ENCODE measurements at regions not wholly inside any gene's neighbourhood (a gene's known extent, or its start where the extent isn't known, plus 50 kb on each side); places are given as distances from the start of the nearest gene placed in this dataset.
"Not testable (repeated sequence)": the region's sequence is repeated elsewhere in the genome, so short reads cannot be mapped to it uniquely, and the experiment has no call there.

- in situ Hi-C loops (cut with HindIII; ENCODE audit: low sequenced_read_pairs) = no loop called here
These were observed 221.6 kb downstream of the STK31 start for GRCh38 chr7:23931633-23932032.

GRCh38 chr7:23938215-23938614 lies 228.2 kb downstream of the STK31 start:
- in situ Hi-C loops (cut with HindIII; ENCODE audit: low sequenced_read_pairs) = no loop called here

- in situ Hi-C loops (cut with HindIII; ENCODE audit: low sequenced_read_pairs) = no loop called here
These were observed 229.0 kb downstream of the STK31 start for GRCh38 chr7:23938937-23939552.

- in situ Hi-C loops (cut with HindIII; ENCODE audit: low sequenced_read_pairs) = not testable (repeated sequence)
These were observed 229.7 kb downstream of the STK31 start for GRCh38 chr7:23939747-23940146.

- in situ Hi-C loops (cut with HindIII; ENCODE audit: low sequenced_read_pairs) = no loop called here
These were observed 231.5 kb downstream of the STK31 start for GRCh38 chr7:23941551-23941950.

GRCh38 chr7:23942032-23942431 lies 232.0 kb downstream of the STK31 start:
- in situ Hi-C loops (cut with HindIII; ENCODE audit: low sequenced_read_pairs) = no loop called here

- in situ Hi-C loops (cut with HindIII; ENCODE audit: low sequenced_read_pairs) = no loop called here
These were observed 234.1 kb downstream of the STK31 start for GRCh38 chr7:23944131-23944530.

GRCh38 chr7:23945472-23945871 lies 235.5 kb downstream of the STK31 start:
- in situ Hi-C loops (cut with HindIII; ENCODE audit: low sequenced_read_pairs) = no loop called here

GRCh38 chr7:23955145-23955544 lies 245.1 kb downstream of the STK31 start:
- in situ Hi-C loops (cut with HindIII; ENCODE audit: low sequenced_read_pairs) = no loop called here

- in situ Hi-C loops (cut with HindIII; ENCODE audit: low sequenced_read_pairs) = no loop called here
These were observed 245.7 kb downstream of the STK31 start for GRCh38 chr7:23955600-23956149.

- in situ Hi-C loops (cut with HindIII; ENCODE audit: low sequenced_read_pairs) = no loop called here
These were observed 247.0 kb downstream of the STK31 start for GRCh38 chr7:23956772-23957576.

GRCh38 chr7:23959821-23960220 lies 249.8 kb downstream of the STK31 start:
- in situ Hi-C loops (cut with HindIII; ENCODE audit: low sequenced_read_pairs) = no loop called here

GRCh38 chr7:23960361-23960760 lies 250.3 kb downstream of the STK31 start:
- in situ Hi-C loops (cut with HindIII; ENCODE audit: low sequenced_read_pairs) = no loop called here

GRCh38 chr7:23963461-23964165 lies 253.6 kb downstream of the STK31 start:
- in situ Hi-C loops (cut with HindIII; ENCODE audit: low sequenced_read_pairs) = no loop called here

- in situ Hi-C loops (cut with HindIII; ENCODE audit: low sequenced_read_pairs) = no loop called here
These were observed 254.7 kb downstream of the STK31 start for GRCh38 chr7:23964715-23965114.

GRCh38 chr7:23965296-23965695 lies 255.3 kb downstream of the STK31 start:
- in situ Hi-C loops (cut with HindIII; ENCODE audit: low sequenced_read_pairs) = no loop called here

- in situ Hi-C loops (cut with HindIII; ENCODE audit: low sequenced_read_pairs) = no loop called here
These were observed 256.9 kb downstream of the STK31 start for GRCh38 chr7:23966941-23967340.

- in situ Hi-C loops (cut with HindIII; ENCODE audit: low sequenced_read_pairs) = no loop called here
These were observed 258.1 kb downstream of the STK31 start for GRCh38 chr7:23967949-23968599.

GRCh38 chr7:23968791-23969190 lies 258.8 kb downstream of the STK31 start:
- in situ Hi-C loops (cut with HindIII; ENCODE audit: low sequenced_read_pairs) = no loop called here

- in situ Hi-C loops (cut with HindIII; ENCODE audit: low sequenced_read_pairs) = no loop called here
These were observed 259.4 kb downstream of the STK31 start for GRCh38 chr7:23969443-23969842.

- in situ Hi-C loops (cut with HindIII; ENCODE audit: low sequenced_read_pairs) = no loop called here
These were observed 260.2 kb downstream of the STK31 start for GRCh38 chr7:23970193-23970592.

All from endothelial cell of hepatic sinusoid (primary cell).